ENCODE measurements at regions not wholly inside any gene's neighbourhood (a gene's known extent, or its start where the extent isn't known, plus 50 kb on each side); places are given as distances from the start of the nearest gene placed in this dataset.

DNA sequence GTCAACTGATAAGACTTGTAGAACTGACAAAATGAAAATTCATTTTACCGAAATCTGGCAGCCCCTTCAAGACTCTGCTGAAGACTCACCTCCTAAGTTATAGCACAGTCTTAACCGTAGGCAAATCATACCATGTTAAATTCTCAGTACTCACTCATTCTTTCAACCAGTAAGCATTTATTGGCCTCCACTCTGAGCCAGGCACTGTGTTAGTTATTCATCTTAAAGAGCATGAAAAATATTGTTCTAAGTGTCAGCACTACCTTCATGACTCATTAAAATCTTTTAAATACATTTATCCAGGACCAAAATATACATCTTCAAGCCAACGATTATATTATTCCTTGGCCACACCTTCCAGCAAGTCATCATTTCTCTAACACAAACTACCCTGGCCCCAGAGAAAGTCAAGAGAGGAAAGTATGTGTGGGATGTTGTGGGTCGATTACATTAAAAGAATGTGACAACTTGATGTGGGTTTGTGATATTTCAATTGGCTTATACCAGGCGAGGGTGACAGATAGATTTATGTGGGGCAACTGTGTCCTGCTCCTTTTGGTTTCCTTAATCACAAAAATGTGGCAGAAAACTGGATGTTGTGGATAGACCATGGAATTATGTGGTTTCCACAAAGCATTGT lies 55.0 kb downstream of the TMEM30B start:
- TF ChIP-seq, protein P1, sequence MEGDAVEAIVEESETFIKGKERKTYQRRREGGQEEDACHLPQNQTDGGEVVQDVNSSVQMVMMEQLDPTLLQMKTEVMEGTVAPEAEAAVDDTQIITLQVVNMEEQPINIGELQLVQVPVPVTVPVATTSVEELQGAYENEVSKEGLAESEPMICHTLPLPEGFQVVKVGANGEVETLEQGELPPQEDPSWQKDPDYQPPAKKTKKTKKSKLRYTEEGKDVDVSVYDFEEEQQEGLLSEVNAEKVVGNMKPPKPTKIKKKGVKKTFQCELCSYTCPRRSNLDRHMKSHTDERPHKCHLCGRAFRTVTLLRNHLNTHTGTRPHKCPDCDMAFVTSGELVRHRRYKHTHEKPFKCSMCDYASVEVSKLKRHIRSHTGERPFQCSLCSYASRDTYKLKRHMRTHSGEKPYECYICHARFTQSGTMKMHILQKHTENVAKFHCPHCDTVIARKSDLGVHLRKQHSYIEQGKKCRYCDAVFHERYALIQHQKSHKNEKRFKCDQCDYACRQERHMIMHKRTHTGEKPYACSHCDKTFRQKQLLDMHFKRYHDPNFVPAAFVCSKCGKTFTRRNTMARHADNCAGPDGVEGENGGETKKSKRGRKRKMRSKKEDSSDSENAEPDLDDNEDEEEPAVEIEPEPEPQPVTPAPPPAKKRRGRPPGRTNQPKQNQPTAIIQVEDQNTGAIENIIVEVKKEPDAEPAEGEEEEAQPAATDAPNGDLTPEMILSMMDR (IDR thresholded peaks at IDR 0.05; ENCODE audit: low read depth, low read length) = no peak
- TF ChIP-seq POLR2A (IDR thresholded peaks at IDR 0.05; ENCODE audit: extremely low read depth, insufficient read length) = no peak
- TF ChIP-seq, protein P2, sequence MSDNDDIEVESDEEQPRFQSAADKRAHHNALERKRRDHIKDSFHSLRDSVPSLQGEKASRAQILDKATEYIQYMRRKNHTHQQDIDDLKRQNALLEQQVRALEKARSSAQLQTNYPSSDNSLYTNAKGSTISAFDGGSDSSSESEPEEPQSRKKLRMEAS (IDR thresholded peaks at IDR 0.05; ENCODE audit: low read depth, low read length) = no peak
